B cell (primary cell): ENCODE measurements at regions not wholly inside any gene's neighbourhood (a gene's known extent, or its start where the extent isn't known, plus 50 kb on each side); places are given as distances from the start of the nearest gene placed in this dataset. TPM values are rescaled to one million over a fixed set of nuclear protein-coding genes. Genes with fewer than 3 reads are reported as not detected.

Source experiments
- ATAC-seq: fragments of 200-7000 bp; cut with Tn5 transposase; one replicate; pipeline ENCODE4 v1.10.0; 2021; ENCODE audit warnings: low read depth, mild to moderate bottlenecking, moderate number of reproducible peaks, moderate library complexity
- CTCF ChIA-PET: fragments of 350-600 bp; sonication (Branson Sonifier 250); formaldehyde crosslinking; loops from one replicate; lab custom pipeline; 2021; ENCODE audit warnings: antibody characterized with exemption, inconsistent platforms; lab: Charles Lee
- POLR2A ChIA-PET: fragments of 350-600 bp; sonication (Branson Sonifier 250); formaldehyde crosslinking; loops from one replicate; lab custom pipeline; 2021; ENCODE audit warnings: antibody characterized with exemption; lab: Charles Lee
- DNase-seq: peaks from one replicate; pipeline ENCODE4 v3.0.0; 2013
- H2AFZ ChIP-seq: 2 replicates; pipeline ENCODE4 v1.6.1; 2012; ENCODE audit warnings: mild to moderate bottlenecking, low read depth, low read length; ENCODE audit not compliant: insufficient read depth, poor library complexity, severe bottlenecking
- H3K27ac ChIP-seq, 2 donors: 1 replicate in 1 of 2; 2 replicates in 1 of 2; pipeline ENCODE4 v1.5.1; 2012 to 2013; ENCODE audit warnings: low read length in 2 of 2, mild to moderate bottlenecking in 2 of 2, moderate library complexity in 1 of 2
- H3K27me3 ChIP-seq, 4 experiments: fragments of 200-600 bp in 1 of 4; sonication (generic) in 1 of 4; replicated peaks in 1 of 4; 1 replicate in 2 of 4; 2 replicates in 2 of 4; pipeline versions ENCODE4 v1.6.1 to v1.7.0; 2013 to 2016; ENCODE audit warnings: low read length in 3 of 4, mild to moderate bottlenecking in 2 of 4, mixed read lengths in 1 of 4, moderate library complexity in 1 of 4; ENCODE audit not compliant: insufficient read depth in 4 of 4, control insufficient read depth in 3 of 4; ENCODE audit errors: control extremely low read depth in 1 of 4
- H3K36me3 ChIP-seq, 2 experiments: replicated peaks in 1 of 2; 1 replicate in 1 of 2; 2 replicates in 1 of 2; pipeline versions ENCODE4 v1.6.1 to v1.7.1; 2013; ENCODE audit warnings: low read length in 1 of 2; ENCODE audit not compliant: insufficient read depth in 2 of 2, control insufficient read depth in 1 of 2; ENCODE audit errors: control extremely low read depth in 1 of 2, extremely low read depth in 1 of 2
- H3K4me1 ChIP-seq, 2 donors: fragments of 200-600 bp in 1 of 2; sonication (generic) in 1 of 2; 1 replicate in 1 of 2; 2 replicates in 1 of 2; pipeline versions ENCODE4 v1.5.1 to v1.6.1; 2013 to 2017; ENCODE audit warnings: low read length in 2 of 2; ENCODE audit not compliant: control insufficient read depth in 2 of 2, insufficient read depth in 2 of 2
- H3K4me2 ChIP-seq: replicated peaks from 2 replicates; pipeline ENCODE3; 2012; ENCODE audit warnings: mild to moderate bottlenecking, low read depth, low read length; ENCODE audit not compliant: poor library complexity, severe bottlenecking
- H3K4me3 ChIP-seq, 5 experiments: fragments of 200-600 bp in 1 of 5; sonication (generic) in 1 of 5; 1 replicate in 3 of 5; 2 replicates in 2 of 5; pipeline versions ENCODE4 v1.5.1 to v1.7.0; 2011 to 2016; ENCODE audit warnings: low read length in 4 of 5, mild to moderate bottlenecking in 4 of 5, low read depth in 2 of 5, control low read depth in 1 of 5, moderate library complexity in 1 of 5; ENCODE audit not compliant: insufficient read depth in 1 of 5; ENCODE audit errors: control extremely low read depth in 1 of 5, extremely low read depth in 1 of 5
- H3K79me2 ChIP-seq: fragments of 200-600 bp; sonication (generic); one replicate; pipeline ENCODE4 v1.6.0; 2016; ENCODE audit warnings: low read length; ENCODE audit not compliant: control insufficient read depth, insufficient read depth
- H3K9ac ChIP-seq: fragments of 200-600 bp; sonication (generic); 2 replicates; pipeline ENCODE4 v1.6.1; 2017; ENCODE audit warnings: mild to moderate bottlenecking, low read length, moderate library complexity
- H3K9me3 ChIP-seq, 3 donors: one replicate each; pipeline versions ENCODE4 v1.6.1 to v1.7.1; 2013; ENCODE audit warnings: low read length in 2 of 3; ENCODE audit not compliant: control insufficient read depth in 2 of 3, insufficient read depth in 1 of 3; ENCODE audit errors: control extremely low read depth in 1 of 3
- H4K20me1 ChIP-seq: 2 replicates; pipeline ENCODE4 v1.6.0; 2012; ENCODE audit warnings: mild to moderate bottlenecking, low read length; ENCODE audit not compliant: insufficient read depth, control insufficient read depth, poor library complexity, severe bottlenecking
- H3K27ac Mint-ChIP-seq: one replicate; pipeline ENCODE4 v1.8.0; 2021; ENCODE audit warnings: mixed read lengths
- H3K27me3 Mint-ChIP-seq: one replicate; pipeline ENCODE4 v1.8.0; 2021; ENCODE audit warnings: mixed read lengths
- H3K4me1 Mint-ChIP-seq: one replicate; pipeline ENCODE4 v1.8.0; 2021; ENCODE audit warnings: mixed read lengths
- H3K4me3 Mint-ChIP-seq: one replicate; pipeline ENCODE4 v1.8.0; 2021; ENCODE audit warnings: mixed read lengths
- H3K9me3 Mint-ChIP-seq: one replicate; pipeline ENCODE4 v1.8.0; 2022; ENCODE audit warnings: mixed read lengths; ENCODE audit not compliant: insufficient read depth
- CTCF ChIP-seq: fragments of 200-600 bp; IDR thresholded peaks from one replicate; pipeline ENCODE4 v1.8.0; 2022; ENCODE audit warnings: antibody characterized with exemption, mild to moderate bottlenecking
- EZH2 ChIP-seq: IDR thresholded peaks from 2 replicates; pipeline ENCODE4 v1.6.1; 2012; ENCODE audit warnings: borderline replicate concordance, low read depth, mild to moderate bottlenecking, moderate library complexity, low read length; ENCODE audit not compliant: insufficient read depth, poor library complexity, severe bottlenecking
- WGBS: methylation state at CpG from one replicate; pipeline ENCODE4 v1.1.5; 2013; ENCODE audit warnings: missing lambda C conversion rate; ENCODE audit not compliant: insufficient coverage; 5-methylcytosine and 5-hydroxymethylcytosine counted together
- intact Hi-C: fragments of 100-400 bp; cut with micrococcal nuclease; formaldehyde crosslinking; loops from one replicate; pipeline ENCODE4 v1.10.0; 2022
- small RNA-seq: library from RNA; depleted of rRNA; stranded (forward); fragments of <200 nt; gene quantifications from one replicate; pipeline ENCODE3, GENCODE V24; 2012; ENCODE audit warnings: low replicate concordance, low read depth; ENCODE audit not compliant: insufficient read length

GRCh38 chr4:110248831-110249253 is 50.4 kb upstream of the ELOVL6 start:
- TF ChIP-seq CTCF (no peak), EZH2 (no peak)
- Mint-ChIP-seq H3K4me1 (no peaks in the 10 kb centered on the region), H3K9me3 (no peaks in the 10 kb centered on the region), H3K27ac (no peak overlapping the region), H3K4me3 (no peak overlapping the region), H3K27me3 (peaks cover 13% of the 10 kb centered on the region)
- Histone ChIP-seq H3K4me1 (no peaks in the 10 kb centered on the region), H3K27me3 (no peaks in the 10 kb centered on the region), H3K27ac (no peak overlapping the region), H3K9me3 (no peaks in the 10 kb centered on the region), H2AFZ (no peak overlapping the region), H3K4me3 (no peak overlapping the region), H4K20me1 (no peaks in the 10 kb centered on the region), H3K4me2 (no peak overlapping the region), H3K36me3 (no peaks in the 10 kb centered on the region), H3K9ac (no peak overlapping the region), H3K79me2 (no peaks in the 10 kb centered on the region)
- intact Hi-C loops, result no loop called here
- CTCF ChIA-PET, result interaction anchor here (0.5 kb wide), 1 partner anchor 1122 kb away, joined by 3 read pairs; no protein-coding TSS in a partner anchor
- ATAC-seq (no peak), DNase-seq (no peak)
- POLR2A ChIA-PET, result no interaction called here
- WGBS, result 88% methylated on average over 4 of the region's 5 CpGs

Small RNAs in the stretch of these regions (small RNA-seq; reads per million reads assigned to genes)
- gene AC108145.1 (not detected), gene HSBP1P2 (not detected), gene RNU6-205P (not detected)
